HFFc6 (cell line): ENCODE measurements at regions not wholly inside any gene's neighbourhood (a gene's known extent, or its start where the extent isn't known, plus 50 kb on each side); places are given as distances from the start of the nearest gene placed in this dataset.

Experiments used
- DNase-seq: peaks from one replicate; pipeline ENCODE4 v3.0.0-alpha.2; 2018
- H3K27ac Mint-ChIP-seq: 2 replicates; pipeline ENCODE4 v1.8.0; 2020; ENCODE audit warnings: mild to moderate bottlenecking, mixed read lengths
- H3K27me3 Mint-ChIP-seq: 2 replicates; pipeline ENCODE4 v1.8.0; 2021; ENCODE audit warnings: mild to moderate bottlenecking, moderate library complexity, mixed read lengths; ENCODE audit not compliant: insufficient read depth
- H3K36me3 Mint-ChIP-seq: 2 replicates; pipeline ENCODE4 v1.8.0; 2021; ENCODE audit warnings: low read depth, mixed read lengths
- H3K4me1 Mint-ChIP-seq: 2 replicates; pipeline ENCODE4 v1.8.0; 2020; ENCODE audit warnings: low read depth, mixed read lengths
- H3K4me3 Mint-ChIP-seq: 2 replicates; pipeline ENCODE4 v1.8.0; 2020; ENCODE audit warnings: mild to moderate bottlenecking, moderate library complexity, mixed read lengths
- H3K9me3 Mint-ChIP-seq: 2 replicates; pipeline ENCODE4 v1.8.0; 2020; ENCODE audit warnings: mild to moderate bottlenecking, mixed read lengths
- CTCF ChIP-seq: fragments of 200-600 bp; sonication (generic); IDR thresholded peaks from 2 replicates; pipeline ENCODE4 v1.5.0; 2021; ENCODE audit warnings: antibody characterized with exemption, mild to moderate bottlenecking

GRCh38 chr9:31390403-31391025, 993.9 kb upstream of the ACO1 start:
- peaks cover 6% of the 10 kb centered on the region for H3K9me3 Mint-ChIP-seq
- H3K4me1 Mint-ChIP-seq: no peaks in the 10 kb centered on the region
- H3K27ac Mint-ChIP-seq: no peak overlapping the region
- no peaks in the 10 kb centered on the region for H3K27me3 Mint-ChIP-seq
- TF ChIP-seq CTCF: no peak
- H3K4me3 Mint-ChIP-seq: no peak overlapping the region
- H3K36me3 Mint-ChIP-seq: no peaks in the 10 kb centered on the region
- DNase-seq: no peak

- H3K27me3 Mint-ChIP-seq: no peaks in the 10 kb centered on the region
- TF ChIP-seq CTCF: no peak
- H3K36me3 Mint-ChIP-seq: no peaks in the 10 kb centered on the region
- H3K4me3 Mint-ChIP-seq: no peak overlapping the region
- H3K9me3 Mint-ChIP-seq: peaks cover 11% of the 10 kb centered on the region
- H3K27ac Mint-ChIP-seq: no peak overlapping the region
- no peak for DNase-seq
- H3K4me1 Mint-ChIP-seq: no peaks in the 10 kb centered on the region
Observed at GRCh38 chr9:31393240-31393639, 991.2 kb upstream of the ACO1 start.

GRCh38 chr9:31394015-31394473, 990.4 kb upstream of the ACO1 start:
- no peak for DNase-seq
- TF ChIP-seq CTCF: no peak
- no peaks in the 10 kb centered on the region for H3K36me3 Mint-ChIP-seq
- no peaks in the 10 kb centered on the region for H3K4me1 Mint-ChIP-seq
- no peaks in the 10 kb centered on the region for H3K27me3 Mint-ChIP-seq
- no peak overlapping the region for H3K27ac Mint-ChIP-seq
- peaks cover 11% of the 10 kb centered on the region for H3K9me3 Mint-ChIP-seq
- H3K4me3 Mint-ChIP-seq: no peak overlapping the region

- DNase-seq: no peak
- no peak for TF ChIP-seq CTCF
- H3K36me3 Mint-ChIP-seq: no peaks in the 10 kb centered on the region
- H3K9me3 Mint-ChIP-seq: peaks cover 45% of the 10 kb centered on the region
- H3K4me3 Mint-ChIP-seq: no peak overlapping the region
- no peak overlapping the region for H3K27ac Mint-ChIP-seq
- no peaks in the 10 kb centered on the region for H3K4me1 Mint-ChIP-seq
- no peaks in the 10 kb centered on the region for H3K27me3 Mint-ChIP-seq
Observed at GRCh38 chr9:31412081-31412480, 972.4 kb upstream of the ACO1 start.

- Mint-ChIP-seq H3K27me3 (no peaks in the 10 kb centered on the region), H3K4me1 (no peaks in the 10 kb centered on the region), H3K4me3 (no peak overlapping the region), H3K9me3 (peaks cover 37% of the 10 kb centered on the region), H3K27ac (no peak overlapping the region), H3K36me3 (no peaks in the 10 kb centered on the region; the same call in 1 of the 2 replicates)
- TF ChIP-seq CTCF: no peak
- DNase-seq: no peak
Observed at GRCh38 chr9:31415164-31415563, 969.3 kb upstream of the ACO1 start.
